Mammary epithelial cell (primary cell): ENCODE measurements at regions not wholly inside any gene's neighbourhood (a gene's known extent, or its start where the extent isn't known, plus 50 kb on each side); places are given as distances from the start of the nearest gene placed in this dataset.

Experiments
- CTCF ChIP-seq, 2 donors: IDR thresholded peaks in 1 of 2; conservative IDR thresholded peaks in 1 of 2; 2 replicates each; pipeline ENCODE4 v1.5.1; 2011 to 2012; ENCODE audit warnings: inconsistent platforms in 2 of 2, low read length in 2 of 2, mild to moderate bottlenecking in 2 of 2, control low read depth in 1 of 2, low read depth in 1 of 2; ENCODE audit not compliant: insufficient read depth in 1 of 2; ENCODE audit errors: extremely low read depth in 1 of 2
- EZH2 ChIP-seq: IDR thresholded peaks from 2 replicates; pipeline ENCODE4 v1.6.1; 2012; ENCODE audit warnings: low read length, inconsistent platforms, borderline replicate concordance

- TF ChIP-seq CTCF (conservative IDR thresholded peaks at IDR 0.05 in 1 of 2, IDR thresholded peaks at IDR 0.05 in 1 of 2; ENCODE audit: extremely low read depth in 1 of 2, insufficient read depth in 1 of 2, low read depth in 1 of 2, low read length in 2 of 2): no peak
- TF ChIP-seq EZH2: no peak
These were observed 254.5 kb upstream of the B3GAT1 start for GRCh38 chr11:134666273-134667174.
